ENCODE measurements at regions not wholly inside any gene's neighbourhood (a gene's known extent, or its start where the extent isn't known, plus 50 kb on each side); places are given as distances from the start of the nearest gene placed in this dataset.
A peak's percentile ranks its signal among the peaks of the same experiment; 100 is the strongest.

- TF ChIP-seq CTCF (IDR thresholded peaks at IDR 0.05; ENCODE audit: low read length, missing control alignments): no peak
- peak; percentile 43 for DNase-seq (ENCODE audit: low read depth)
- no peak overlapping the region for H3K4me3 ChIP-seq (replicated peaks; ENCODE audit: low read depth, low read length)
These were observed 158.0 kb downstream of the INHBB start for GRCh38 chr2:120503793-120504571.

- no peak for DNase-seq (ENCODE audit: low read depth)
- no peak for TF ChIP-seq CTCF (IDR thresholded peaks at IDR 0.05; ENCODE audit: low read length, missing control alignments)
- no peak overlapping the region for H3K4me3 ChIP-seq (replicated peaks; ENCODE audit: low read depth, low read length)
These were observed 159.2 kb downstream of the INHBB start for GRCh38 chr2:120504936-120505705.

GRCh38 chr2:120508567-120509041, 162.7 kb downstream of the INHBB start:
- peak; percentile 11 for TF ChIP-seq CTCF (IDR thresholded peaks at IDR 0.05; ENCODE audit: low read length, missing control alignments)
- DNase-seq (ENCODE audit: low read depth): peak; percentile 74
- H3K4me3 ChIP-seq (replicated peaks; ENCODE audit: low read depth, low read length): no peak overlapping the region

- no peak for DNase-seq (ENCODE audit: low read depth)
- no peak overlapping the region for H3K4me3 ChIP-seq (replicated peaks; ENCODE audit: low read depth, low read length)
- no peak for TF ChIP-seq CTCF (IDR thresholded peaks at IDR 0.05; ENCODE audit: low read length, missing control alignments)
These were observed 163.4 kb downstream of the INHBB start for GRCh38 chr2:120509213-120509815.

- no peak overlapping the region for H3K4me3 ChIP-seq (replicated peaks; ENCODE audit: low read depth, low read length)
- no peak for DNase-seq (ENCODE audit: low read depth)
- no peak for TF ChIP-seq CTCF (IDR thresholded peaks at IDR 0.05; ENCODE audit: low read length, missing control alignments)
These were observed 164.2 kb downstream of the INHBB start for GRCh38 chr2:120509991-120510735.

- no peak for TF ChIP-seq CTCF (IDR thresholded peaks at IDR 0.05; ENCODE audit: low read length, missing control alignments)
- DNase-seq (ENCODE audit: low read depth): no peak
- H3K4me3 ChIP-seq (replicated peaks; ENCODE audit: low read depth, low read length): no peak overlapping the region
These were observed 164.9 kb downstream of the INHBB start for GRCh38 chr2:120510751-120511395.
